NB4 (cell line): ENCODE measurements at regions not wholly inside any gene's neighbourhood (a gene's known extent, or its start where the extent isn't known, plus 50 kb on each side); places are given as distances from the start of the nearest gene placed in this dataset.

Source experiments
- DNase-seq: peaks from one replicate; pipeline ENCODE4 v3.0.0; 2010; ENCODE audit warnings: low read depth
- H3K4me3 ChIP-seq: one replicate; pipeline ENCODE4 v1.5.1; 2011; ENCODE audit warnings: mild to moderate bottlenecking, low read depth, low read length, moderate library complexity
- MYC ChIP-seq: IDR thresholded peaks from 2 replicates; pipeline ENCODE4 v1.6.1; 2011; ENCODE audit warnings: low read depth, low read length
- POLR2A ChIP-seq: IDR thresholded peaks from 2 replicates; pipeline ENCODE4 v1.6.1; 2011; ENCODE audit warnings: mild to moderate bottlenecking; ENCODE audit not compliant: insufficient read length; ENCODE audit errors: extremely low read depth
- TF ChIP-seq, protein P1 (sequence below): IDR thresholded peaks from 2 replicates; pipeline ENCODE4 v1.6.1; 2011; ENCODE audit warnings: low read depth, low read length
- TF ChIP-seq, protein P2 (sequence below): IDR thresholded peaks from one replicate; pipeline ENCODE4 v1.5.1; 2012; ENCODE audit warnings: low read depth, low read length

DNA sequence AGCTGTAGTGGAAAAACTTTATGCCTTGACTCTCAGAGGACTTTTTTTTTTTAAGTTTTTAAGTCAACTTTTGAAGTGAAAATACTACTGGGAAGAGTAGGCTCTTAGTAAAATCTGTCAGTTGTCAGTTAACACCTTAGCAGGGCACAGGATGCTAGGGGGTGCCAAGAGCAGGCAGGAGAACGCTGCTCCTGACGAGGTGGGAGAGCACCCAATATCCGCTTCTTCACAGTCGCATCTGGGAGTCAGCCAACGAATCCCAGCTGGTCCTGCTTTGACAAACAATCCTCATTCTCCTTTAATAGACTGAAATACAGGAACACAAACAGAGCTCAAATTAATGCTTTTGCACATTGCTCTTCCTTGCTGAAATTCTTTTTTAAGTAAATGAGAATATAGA, 709.5 kb upstream of the ACVR2A start:
- no peak for TF ChIP-seq MYC
- no peak overlapping the region for H3K4me3 ChIP-seq
- DNase-seq, result no peak

DNA sequence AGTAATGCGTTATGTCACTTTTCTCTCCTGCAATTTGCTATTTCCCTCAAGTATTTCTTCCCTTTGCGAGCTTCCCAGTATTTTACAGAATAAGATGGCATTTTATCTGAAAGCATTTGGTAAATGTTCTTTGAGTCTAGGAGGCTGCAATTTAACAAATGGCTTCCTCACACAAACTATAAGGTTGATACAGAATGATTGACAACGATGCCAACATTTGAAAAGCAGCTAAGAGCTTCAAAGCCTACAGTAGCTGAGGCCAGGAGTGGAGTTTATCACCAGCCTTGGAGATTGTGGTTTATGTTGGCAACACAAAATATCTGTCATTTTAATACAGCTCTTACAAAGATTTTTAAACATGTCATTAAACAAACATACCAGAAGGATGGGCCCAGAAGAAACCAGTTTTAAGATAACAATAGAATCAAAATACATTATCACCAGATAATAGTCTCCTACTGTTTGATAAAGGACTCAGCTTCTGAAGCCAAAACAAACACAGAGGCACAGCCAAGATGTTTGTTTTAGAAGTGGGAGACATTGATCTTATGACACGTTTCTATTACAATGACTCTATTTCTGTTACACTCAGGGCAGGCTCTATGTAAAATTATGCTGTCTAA, 711.4 kb upstream of the ACVR2A start:
- TF ChIP-seq MYC (no peak), POLR2A (no peak)
- TF ChIP-seq, protein P1, sequence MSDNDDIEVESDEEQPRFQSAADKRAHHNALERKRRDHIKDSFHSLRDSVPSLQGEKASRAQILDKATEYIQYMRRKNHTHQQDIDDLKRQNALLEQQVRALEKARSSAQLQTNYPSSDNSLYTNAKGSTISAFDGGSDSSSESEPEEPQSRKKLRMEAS, result no peak
- TF ChIP-seq, protein P2, sequence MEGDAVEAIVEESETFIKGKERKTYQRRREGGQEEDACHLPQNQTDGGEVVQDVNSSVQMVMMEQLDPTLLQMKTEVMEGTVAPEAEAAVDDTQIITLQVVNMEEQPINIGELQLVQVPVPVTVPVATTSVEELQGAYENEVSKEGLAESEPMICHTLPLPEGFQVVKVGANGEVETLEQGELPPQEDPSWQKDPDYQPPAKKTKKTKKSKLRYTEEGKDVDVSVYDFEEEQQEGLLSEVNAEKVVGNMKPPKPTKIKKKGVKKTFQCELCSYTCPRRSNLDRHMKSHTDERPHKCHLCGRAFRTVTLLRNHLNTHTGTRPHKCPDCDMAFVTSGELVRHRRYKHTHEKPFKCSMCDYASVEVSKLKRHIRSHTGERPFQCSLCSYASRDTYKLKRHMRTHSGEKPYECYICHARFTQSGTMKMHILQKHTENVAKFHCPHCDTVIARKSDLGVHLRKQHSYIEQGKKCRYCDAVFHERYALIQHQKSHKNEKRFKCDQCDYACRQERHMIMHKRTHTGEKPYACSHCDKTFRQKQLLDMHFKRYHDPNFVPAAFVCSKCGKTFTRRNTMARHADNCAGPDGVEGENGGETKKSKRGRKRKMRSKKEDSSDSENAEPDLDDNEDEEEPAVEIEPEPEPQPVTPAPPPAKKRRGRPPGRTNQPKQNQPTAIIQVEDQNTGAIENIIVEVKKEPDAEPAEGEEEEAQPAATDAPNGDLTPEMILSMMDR, result no peak
- no peak for DNase-seq

DNA sequence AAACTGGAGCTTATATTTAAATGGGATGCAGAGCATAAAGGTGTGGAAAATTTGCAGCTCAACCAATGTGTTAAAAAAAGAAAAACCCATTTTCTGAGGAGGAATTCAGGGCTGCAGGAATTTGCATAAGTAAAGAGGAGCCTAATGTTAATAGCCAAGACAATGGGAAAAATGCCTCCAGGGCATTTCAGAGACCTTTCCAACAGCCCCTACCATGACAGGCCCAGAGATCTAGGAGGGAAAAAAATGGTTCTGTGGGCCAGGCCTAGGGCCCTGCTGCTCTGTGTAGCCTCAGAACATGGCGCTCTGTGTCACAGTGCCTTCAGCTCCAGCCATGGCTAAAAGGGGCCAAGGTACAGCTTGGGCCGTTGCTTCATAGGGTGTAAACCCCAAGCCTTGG, 719.7 kb upstream of the ACVR2A start:
- TF ChIP-seq POLR2A (no peak), MYC (no peak)
- TF ChIP-seq, protein P2, result no peak
- TF ChIP-seq, protein P1, result no peak
- no peak for DNase-seq

More for the DNA sequence above, 711.4 kb upstream of the ACVR2A start:
- H3K4me3 ChIP-seq, result no peak overlapping the region

DNA sequence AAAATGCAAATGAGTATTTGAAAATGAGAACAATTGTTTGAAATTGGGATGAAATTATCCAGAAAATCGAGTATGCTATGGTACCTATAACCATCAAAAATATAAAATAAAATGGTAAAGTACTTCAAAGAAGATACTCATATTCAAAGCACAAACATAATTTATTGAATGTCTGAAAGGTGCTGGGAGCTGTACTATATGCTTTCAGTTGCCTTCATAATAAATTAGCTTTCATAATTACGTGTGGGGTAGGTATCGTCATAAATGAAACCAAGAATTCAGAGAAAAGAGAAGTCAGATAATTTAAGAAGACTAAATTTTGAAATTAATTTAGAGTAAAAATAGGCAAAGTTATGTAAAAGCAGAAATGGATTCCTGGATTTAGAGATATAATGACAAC, 721.9 kb upstream of the ACVR2A start:
- TF ChIP-seq, protein P1, result no peak
- TF ChIP-seq, protein P2, result no peak
- TF ChIP-seq MYC (no peak), POLR2A (no peak)
- no peak overlapping the region for H3K4me3 ChIP-seq
- DNase-seq, result no peak

More for the DNA sequence above, 719.7 kb upstream of the ACVR2A start:
- no peak overlapping the region for H3K4me3 ChIP-seq

DNA sequence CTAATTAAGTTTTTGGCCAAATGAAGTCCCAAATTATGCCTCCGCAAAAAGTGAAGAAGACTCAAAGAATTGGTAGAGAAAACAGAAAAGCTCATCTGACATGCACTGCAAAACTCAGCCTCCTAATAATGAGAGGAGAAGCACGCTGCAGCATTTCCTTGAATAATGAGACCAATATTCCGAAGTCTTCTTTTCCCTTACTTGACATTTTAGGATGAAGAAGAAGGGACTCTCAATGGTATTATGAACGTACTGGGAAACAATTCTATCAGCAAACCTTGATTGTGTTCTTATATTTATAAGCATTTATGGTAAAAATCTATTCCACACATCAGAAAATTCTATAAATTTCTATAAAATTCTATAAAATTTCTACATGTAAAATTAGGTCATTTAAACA, 733.9 kb upstream of the ACVR2A start:
- no peak overlapping the region for H3K4me3 ChIP-seq
- TF ChIP-seq, protein P1, result no peak
- TF ChIP-seq MYC (no peak), POLR2A (no peak)
- TF ChIP-seq, protein P2, result no peak
- no peak for DNase-seq

DNA sequence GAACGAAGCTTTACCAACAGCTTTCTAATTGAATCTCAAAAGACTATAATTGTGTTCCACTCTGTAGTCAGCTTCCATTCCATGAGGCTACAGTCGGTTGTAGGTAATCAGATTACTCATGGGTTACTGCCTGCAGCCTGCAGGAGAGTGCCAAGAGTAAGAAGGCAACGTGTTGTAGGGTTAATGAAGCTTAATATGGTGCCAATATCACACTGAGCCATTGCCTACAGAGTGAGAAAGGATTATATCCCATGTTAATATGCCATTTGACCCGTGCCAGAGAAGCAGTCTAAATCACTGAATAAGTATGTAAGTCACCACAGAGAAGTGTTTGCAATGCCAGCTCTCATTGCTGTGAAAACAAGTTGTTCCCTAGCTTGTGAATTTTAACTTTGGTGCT, 734.5 kb upstream of the ACVR2A start:
- TF ChIP-seq MYC (no peak), POLR2A (no peak)
- TF ChIP-seq, protein P2, result no peak
- TF ChIP-seq, protein P1, result no peak
- no peak for DNase-seq
- no peak overlapping the region for H3K4me3 ChIP-seq
